ENCODE measurements at regions not wholly inside any gene's neighbourhood (a gene's known extent, or its start where the extent isn't known, plus 50 kb on each side); places are given as distances from the start of the nearest gene placed in this dataset.

DNA sequence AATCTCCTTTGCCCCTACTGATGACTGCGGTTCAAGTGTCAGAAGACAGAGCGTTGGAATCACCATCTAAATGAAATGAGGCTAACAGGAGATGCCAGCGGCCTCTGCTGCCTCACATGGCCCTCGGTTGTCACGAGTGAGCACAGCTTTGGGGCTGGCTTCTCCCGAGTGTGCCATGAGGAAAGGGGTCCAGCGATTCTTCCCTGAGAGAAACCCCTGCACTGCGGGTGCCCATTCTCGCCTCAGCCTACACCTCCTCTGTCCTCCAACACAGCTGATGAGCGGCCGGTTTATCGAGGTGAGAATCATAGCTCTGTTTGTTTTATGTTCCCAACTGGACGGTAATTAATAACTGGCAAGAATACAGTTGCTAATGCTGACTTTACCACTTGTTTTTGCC is 144.7 kb upstream of the RPS6KA2 start:
- Histone ChIP-seq H3K36me3 (no peaks in the 10 kb centered on the region), H3K4me1 (replicated peaks) (no peaks in the 10 kb centered on the region), H3K4me3 (no peak overlapping the region), H3K9me3 (no peaks in the 10 kb centered on the region), H3K27ac (no peak overlapping the region), H3K27me3 (replicated peaks; ENCODE audit: insufficient read depth) (no peaks in the 10 kb centered on the region)
- DNase-seq (ENCODE audit: low spot score): no peak
- intact Hi-C loops (cut with DNase I): no loop called here
- TF ChIP-seq CTCF (IDR thresholded peaks at IDR 0.05) (no peak), POLR2AphosphoS5 (IDR thresholded peaks at IDR 0.05) (no peak), POLR2A (IDR thresholded peaks at IDR 0.05) (no peak)
- WGBS: 91% methylated on average over 13 of the region's 13 CpGs

DNA sequence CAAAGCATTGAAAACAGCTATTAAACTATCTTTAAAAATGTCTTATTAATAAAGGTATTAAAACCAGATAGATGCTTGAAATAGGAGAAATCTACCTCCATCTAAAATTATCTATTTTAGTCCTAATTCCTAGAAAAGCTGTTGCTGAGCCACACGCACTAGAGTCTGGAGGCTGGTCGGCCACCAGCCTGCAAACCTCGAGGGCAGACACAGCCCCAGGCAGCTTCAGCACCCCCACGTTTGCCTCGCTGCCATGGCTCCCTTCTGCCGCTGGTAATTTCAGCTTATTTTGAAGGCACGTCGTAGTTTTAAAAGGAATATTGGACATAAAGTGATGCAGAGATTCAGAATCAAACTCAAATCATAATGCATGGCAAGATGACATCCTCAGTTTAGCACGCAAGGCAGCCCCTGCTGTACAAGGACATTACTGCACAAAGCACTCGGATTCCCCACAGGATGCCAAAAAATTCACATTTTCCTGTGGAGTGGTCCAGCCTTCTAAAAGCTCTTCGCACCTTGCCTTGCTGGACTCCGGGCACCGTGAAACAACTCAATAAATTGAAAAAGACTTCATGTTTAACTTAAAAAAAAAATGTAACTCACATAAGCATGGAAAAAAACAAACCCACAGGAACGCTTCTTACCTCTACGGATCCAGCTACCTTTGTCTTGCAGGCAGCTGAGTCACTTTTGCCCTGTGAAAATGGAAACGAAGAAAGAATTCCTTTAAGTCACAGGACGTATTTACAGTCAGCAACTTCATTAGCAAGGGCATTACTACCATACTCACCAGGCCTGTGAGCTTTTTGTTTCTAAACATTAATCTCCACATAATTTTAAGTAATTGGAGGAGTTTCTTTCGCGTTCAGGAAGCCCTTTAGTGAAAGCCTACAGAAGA is 143.4 kb upstream of the RPS6KA2 start:
- Histone ChIP-seq H3K9me3 (no peaks in the 10 kb centered on the region), H3K4me1 (replicated peaks) (no peaks in the 10 kb centered on the region), H3K36me3 (no peaks in the 10 kb centered on the region), H3K27me3 (replicated peaks; ENCODE audit: insufficient read depth) (no peaks in the 10 kb centered on the region), H3K27ac (no peak overlapping the region), H3K4me3 (no peak overlapping the region)
- TF ChIP-seq POLR2A (IDR thresholded peaks at IDR 0.05): no peak
- no peak for TF ChIP-seq CTCF (IDR thresholded peaks at IDR 0.05)
- no peak for TF ChIP-seq POLR2AphosphoS5 (IDR thresholded peaks at IDR 0.05)
- intact Hi-C loops (cut with DNase I): no loop called here
- WGBS: 87% methylated on average over 19 of the region's 19 CpGs
- no peak for DNase-seq (ENCODE audit: low spot score)

- no peak for TF ChIP-seq POLR2AphosphoS5 (IDR thresholded peaks at IDR 0.05)
- no peak for TF ChIP-seq POLR2A (IDR thresholded peaks at IDR 0.05)
- no peak for TF ChIP-seq CTCF (IDR thresholded peaks at IDR 0.05)
- Histone ChIP-seq H3K4me1 (replicated peaks) (no peaks in the 10 kb centered on the region), H3K27ac (no peak overlapping the region), H3K27me3 (replicated peaks; ENCODE audit: insufficient read depth) (no peaks in the 10 kb centered on the region), H3K4me3 (no peak overlapping the region), H3K36me3 (no peaks in the 10 kb centered on the region), H3K9me3 (no peaks in the 10 kb centered on the region)
- intact Hi-C loops (cut with DNase I): no loop called here
- no peak for DNase-seq (ENCODE audit: low spot score)
- WGBS: 94% methylated on average over 7 of the region's 7 CpGs
These were observed 142.6 kb upstream of the RPS6KA2 start for GRCh38 chr6:166769648-166770047.

DNA sequence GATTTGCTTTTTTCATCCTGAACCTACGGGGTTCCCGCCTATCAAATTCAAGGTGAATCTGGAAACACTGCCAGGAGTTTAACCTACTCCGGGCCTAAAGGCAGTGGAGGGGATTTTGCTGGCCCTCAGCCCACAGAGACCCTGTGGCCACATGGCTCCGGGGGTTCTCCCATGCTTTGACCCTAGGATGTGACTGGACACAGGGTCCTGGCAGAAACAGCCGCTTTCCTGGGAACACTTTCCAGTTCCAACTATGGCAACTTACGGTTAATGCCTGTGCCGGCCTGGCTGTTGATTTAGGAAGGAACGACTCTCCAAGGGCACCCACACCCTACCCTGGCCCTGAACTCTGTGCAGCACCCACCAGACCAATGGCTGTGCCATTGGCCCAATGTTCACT is 141.7 kb upstream of the RPS6KA2 start:
- TF ChIP-seq POLR2AphosphoS5 (IDR thresholded peaks at IDR 0.05): no peak
- no peak for TF ChIP-seq POLR2A (IDR thresholded peaks at IDR 0.05)
- TF ChIP-seq CTCF (IDR thresholded peaks at IDR 0.05): no peak
- Histone ChIP-seq H3K4me1 (replicated peaks) (no peaks in the 10 kb centered on the region), H3K4me3 (no peak overlapping the region), H3K27me3 (replicated peaks; ENCODE audit: insufficient read depth) (no peaks in the 10 kb centered on the region), H3K27ac (no peak overlapping the region), H3K9me3 (no peaks in the 10 kb centered on the region), H3K36me3 (no peaks in the 10 kb centered on the region)
- no peak for DNase-seq (ENCODE audit: low spot score)
- WGBS: 78% methylated on average over 8 of the region's 8 CpGs
- intact Hi-C loops (cut with DNase I): no loop called here

GRCh38 chr6:166767230-166767629 is 140.2 kb upstream of the RPS6KA2 start:
- TF ChIP-seq POLR2AphosphoS5 (IDR thresholded peaks at IDR 0.05) (no peak), POLR2A (IDR thresholded peaks at IDR 0.05) (no peak), CTCF (IDR thresholded peaks at IDR 0.05) (no peak)
- Histone ChIP-seq H3K4me3 (no peak overlapping the region), H3K9me3 (no peaks in the 10 kb centered on the region), H3K36me3 (no peaks in the 10 kb centered on the region), H3K27ac (no peak overlapping the region), H3K4me1 (replicated peaks) (no peaks in the 10 kb centered on the region), H3K27me3 (replicated peaks; ENCODE audit: insufficient read depth) (no peaks in the 10 kb centered on the region)
- 82% methylated on average over 16 of the region's 16 CpGs for WGBS
- intact Hi-C loops (cut with DNase I): no loop called here
- DNase-seq (ENCODE audit: low spot score): no peak
